Lung microvascular endothelial cell (primary cell): ENCODE measurements at regions not wholly inside any gene's neighbourhood (a gene's known extent, or its start where the extent isn't known, plus 50 kb on each side); places are given as distances from the start of the nearest gene placed in this dataset.
"Not testable (repeated sequence)": the region's sequence is repeated elsewhere in the genome, so short reads cannot be mapped to it uniquely, and the experiment has no call there.

ENCODE experiments used
- DNase-seq, 2 donors: peaks; one replicate each; pipeline versions ENCODE4 v3.0.0 to v3.0.0-alpha.2; 2010; ENCODE audit warnings: low read depth in 2 of 2

- no peak for DNase-seq
Observed at GRCh38 chr3:79985816-79986215, 218.0 kb upstream of the ROBO1 start.

DNA sequence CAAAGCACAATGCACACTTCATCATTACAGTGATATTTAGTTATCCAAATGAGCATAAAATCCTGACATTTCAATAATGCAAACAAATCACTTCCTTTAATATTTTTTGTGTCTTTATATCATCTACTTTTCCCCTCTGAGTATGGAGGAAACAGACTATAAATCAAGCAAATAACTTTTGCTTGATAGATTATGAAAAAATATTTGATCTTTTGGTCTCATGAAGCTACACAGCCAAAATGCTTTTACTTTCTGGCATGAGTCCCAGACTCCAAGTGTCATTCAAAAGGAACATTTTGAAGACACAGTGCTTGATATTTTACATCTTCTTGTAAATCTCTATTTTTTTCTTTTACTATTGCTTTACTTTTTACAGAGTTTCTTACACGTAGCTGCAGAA, 215.3 kb upstream of the ROBO1 start:
- DNase-seq: peak in 1 of 2 donors; percentile 3

DNA sequence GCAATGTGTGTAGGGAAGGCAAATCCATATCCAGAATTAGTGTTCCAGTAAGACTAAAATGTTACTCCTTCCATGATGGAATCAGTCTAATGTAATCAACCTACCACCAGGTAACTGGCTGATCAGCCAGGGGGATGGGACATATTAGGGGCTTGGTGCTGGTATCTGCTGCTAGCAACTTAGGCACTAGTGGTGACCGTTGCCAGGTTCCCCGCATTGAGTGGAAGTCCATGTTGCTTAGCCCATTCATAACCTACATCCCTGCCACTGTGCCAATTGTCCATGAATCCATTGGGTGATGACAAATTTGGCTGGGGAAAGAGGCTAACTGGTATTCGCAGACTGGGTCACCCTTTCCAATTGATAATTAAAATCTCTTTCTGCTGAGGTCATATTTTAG, 212.2 kb upstream of the ROBO1 start:
- DNase-seq: no peak

- no peak for DNase-seq
Observed at GRCh38 chr3:79976466-79976865, 208.7 kb upstream of the ROBO1 start.

- no peak for DNase-seq
Observed at GRCh38 chr3:79973917-79974595, 206.3 kb upstream of the ROBO1 start.

GRCh38 chr3:79973482-79973881, 205.7 kb upstream of the ROBO1 start:
- DNase-seq: no peak

- DNase-seq: no peak
Observed at GRCh38 chr3:79968418-79968817, 200.6 kb upstream of the ROBO1 start.

- DNase-seq: no peak
Observed at GRCh38 chr3:79960594-79960993, 192.8 kb upstream of the ROBO1 start.

GRCh38 chr3:79957066-79957465, 189.3 kb upstream of the ROBO1 start:
- no peak for DNase-seq

GRCh38 chr3:79954756-79955155, 187.0 kb upstream of the ROBO1 start:
- peak in 1 of 2 donors; percentile 56 for DNase-seq

DNA sequence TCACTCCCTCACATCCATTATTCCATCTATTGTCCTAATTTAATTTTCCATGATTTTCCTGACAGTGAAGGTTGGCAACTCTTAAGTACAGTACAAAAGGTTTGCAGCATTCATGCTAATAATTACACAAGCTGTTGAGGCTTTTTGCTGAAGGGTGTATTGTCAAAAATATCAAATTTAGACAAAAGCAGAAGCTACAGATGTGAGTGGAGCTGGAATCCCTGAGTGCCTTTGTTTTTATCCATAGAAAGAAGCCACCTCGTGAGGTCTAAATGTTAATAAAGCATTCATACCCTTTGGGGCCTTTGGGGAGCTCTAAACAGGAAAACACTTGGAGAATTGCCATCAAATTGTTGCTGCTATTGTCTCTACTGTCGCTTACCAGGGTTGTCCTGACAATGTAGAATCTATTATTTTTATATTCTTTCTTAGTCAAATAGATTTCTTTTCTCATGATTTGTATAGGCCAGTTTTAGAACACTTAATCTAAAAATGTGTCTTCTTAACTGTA, 185.8 kb upstream of the ROBO1 start:
- DNase-seq: peak in 1 of 2 donors; percentile 74

DNA sequence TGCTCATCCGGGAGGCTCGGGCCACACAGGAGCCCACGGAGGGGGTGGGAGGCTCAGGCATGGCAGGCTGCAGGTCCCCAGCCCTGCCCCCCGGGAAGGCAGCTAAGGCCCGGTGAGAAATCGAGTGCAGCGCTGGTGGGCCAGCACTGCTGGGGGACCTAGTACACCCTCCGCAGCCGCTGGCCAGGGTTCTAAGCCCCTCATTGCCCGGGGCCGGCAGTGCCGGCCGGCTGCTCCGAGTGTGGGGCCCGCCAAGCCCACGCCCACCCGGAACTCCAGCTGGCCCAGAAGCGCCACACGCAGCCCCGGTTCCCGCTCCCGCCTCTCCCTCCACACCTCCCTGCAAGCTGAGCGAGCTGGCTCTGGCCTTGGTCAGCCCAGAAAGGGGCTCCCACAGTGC, 183.6 kb upstream of the ROBO1 start:
- DNase-seq: not testable (repeated sequence)

DNA sequence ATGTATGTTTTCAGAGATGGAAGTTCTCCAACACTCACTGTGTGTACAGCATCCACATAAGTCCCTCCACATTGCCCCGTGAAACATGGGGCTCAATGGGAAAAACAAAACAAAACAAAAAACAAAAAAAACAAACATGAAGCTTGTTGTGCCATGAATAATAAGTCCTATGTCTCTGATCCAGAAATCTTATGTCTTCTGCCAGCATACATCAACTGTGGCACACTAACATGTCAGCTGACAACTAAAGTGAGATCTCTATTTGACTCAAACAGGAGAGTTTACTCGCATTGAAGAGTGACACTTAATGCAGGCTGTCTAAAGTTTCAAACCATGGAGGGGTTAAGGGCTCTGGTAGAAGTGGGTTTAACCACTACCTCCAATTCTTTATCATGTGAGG, 180.2 kb upstream of the ROBO1 start:
- DNase-seq: no peak

- no peak for DNase-seq
Observed at GRCh38 chr3:79947469-79947868, 179.7 kb upstream of the ROBO1 start.

GRCh38 chr3:79937567-79937966, 169.8 kb upstream of the ROBO1 start:
- no peak for DNase-seq

DNA sequence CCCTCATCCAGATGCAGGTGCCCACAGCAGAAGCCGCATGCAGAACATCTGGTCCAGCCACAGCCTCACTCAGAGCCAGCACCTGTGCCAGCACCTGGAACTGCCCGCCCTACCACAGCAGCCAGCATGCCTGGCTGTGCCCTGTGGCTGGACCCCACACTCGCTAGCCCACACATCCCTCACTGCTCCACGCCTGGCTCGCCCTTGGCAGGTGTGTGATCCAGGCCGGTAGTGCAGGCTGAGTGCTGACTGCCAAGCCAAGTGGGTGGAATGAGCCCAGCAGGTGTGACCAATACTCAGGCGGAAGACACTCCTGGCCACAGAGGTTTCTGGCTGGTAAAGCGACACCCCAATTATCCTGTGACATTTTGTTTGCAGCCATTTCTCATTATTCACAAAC, 162.4 kb upstream of the ROBO1 start:
- DNase-seq: no peak

DNA sequence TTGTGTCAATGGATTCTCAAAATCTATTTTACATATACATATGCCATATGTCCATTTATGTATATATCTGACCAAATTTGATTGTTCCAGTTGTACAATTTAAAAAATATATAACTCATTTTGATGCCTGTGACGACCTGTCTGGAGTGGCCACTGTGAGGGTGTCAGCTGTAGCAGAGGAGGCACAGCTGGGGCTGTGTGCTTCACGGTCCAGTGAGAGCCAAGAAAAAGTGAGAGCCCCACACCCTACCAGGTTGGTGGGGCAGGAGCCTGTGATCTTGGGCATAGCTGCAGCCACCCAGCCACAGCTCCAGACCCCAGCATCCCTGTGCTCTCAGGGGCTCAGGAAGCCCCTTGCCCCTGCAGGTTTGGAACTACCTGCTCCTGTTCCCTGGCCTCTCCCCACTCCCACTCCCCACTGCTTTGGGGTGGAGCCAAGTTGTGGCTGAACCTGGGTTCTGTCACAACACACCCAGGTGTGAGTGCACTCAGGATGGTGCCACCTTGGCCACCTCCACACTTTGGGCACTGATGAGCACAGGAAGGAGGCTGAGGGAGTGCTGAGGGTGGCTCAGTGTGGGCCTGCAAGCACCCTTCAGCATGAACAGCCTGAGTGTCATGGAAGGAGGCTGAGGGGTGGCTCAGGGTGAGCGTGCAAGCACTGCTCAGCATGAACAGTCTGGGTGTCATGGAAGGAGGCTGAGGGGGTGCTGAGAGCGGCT, 161.1 kb upstream of the ROBO1 start:
- DNase-seq: no peak

- DNase-seq: no peak
Observed at GRCh38 chr3:79926522-79926921, 158.7 kb upstream of the ROBO1 start.

- DNase-seq: no peak
Observed at GRCh38 chr3:79922633-79923032, 154.8 kb upstream of the ROBO1 start.

DNA sequence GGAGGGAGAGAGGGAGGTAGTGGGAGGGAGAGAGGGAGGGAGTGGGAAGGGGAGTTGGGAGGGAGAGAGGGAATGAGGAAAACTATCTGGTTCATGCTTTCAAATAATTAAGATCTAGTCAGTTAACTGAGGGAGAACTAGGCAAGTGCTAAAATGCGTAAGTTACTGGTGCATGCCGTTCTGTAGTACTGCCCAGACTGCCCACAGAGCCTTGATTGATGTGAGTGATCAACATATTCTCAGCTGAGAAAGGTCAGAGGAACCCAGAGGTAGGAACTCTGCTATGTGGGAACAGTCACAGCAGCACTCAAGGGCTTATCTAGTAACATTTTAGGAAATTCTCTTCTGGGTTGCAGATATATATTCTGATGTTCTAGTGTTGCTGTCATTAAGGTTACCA, 149.8 kb upstream of the ROBO1 start:
- no peak for DNase-seq

- DNase-seq: no peak
Observed at GRCh38 chr3:79910337-79910736, 142.5 kb upstream of the ROBO1 start.

GRCh38 chr3:79906106-79906505, 138.3 kb upstream of the ROBO1 start:
- no peak for DNase-seq

DNA sequence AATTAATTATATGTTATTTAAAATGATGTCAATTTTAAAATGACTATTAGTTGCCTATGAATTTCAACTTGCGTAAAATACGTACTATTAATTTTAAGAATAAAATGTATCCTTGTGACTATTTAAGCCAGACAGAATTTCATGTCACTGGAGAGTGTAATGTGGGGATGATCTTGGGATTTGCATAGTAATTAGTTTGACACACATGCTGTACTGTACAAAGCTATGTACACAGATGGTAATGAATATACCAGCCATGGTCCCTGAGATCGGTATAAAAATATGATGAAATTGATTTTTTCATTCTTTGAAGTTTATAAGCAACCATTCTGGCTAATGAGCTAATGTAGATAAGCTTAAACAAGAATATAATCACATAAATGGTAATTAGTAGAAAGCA, 134.4 kb upstream of the ROBO1 start:
- no peak for DNase-seq
